Stimulated activated naive CD8-positive, alpha-beta T cell treated with anti-CD3 and anti-CD28 coated beads, Interleukin-15, amount 100 ng/mL, for 72 hours (primary cell): ENCODE measurements at regions not wholly inside any gene's neighbourhood (a gene's known extent, or its start where the extent isn't known, plus 50 kb on each side); places are given as distances from the start of the nearest gene placed in this dataset.

Experiments used
- ATAC-seq: fragments of 150-1000 bp; cut with Tn5 transposase; 2 replicates; pipeline ENCODE4 v1.10.0; 2021; ENCODE audit warnings: mild to moderate bottlenecking, moderate library complexity
- DNase-seq, 2 donors: peaks; one replicate each; pipeline ENCODE4 v3.0.0; 2021 to 2022
- H3K27ac Mint-ChIP-seq, 2 donors: one replicate each; pipeline ENCODE4 v1.8.0; 2022; ENCODE audit warnings: mild to moderate bottlenecking in 2 of 2, mixed read lengths in 2 of 2, moderate library complexity in 2 of 2
- H3K27me3 Mint-ChIP-seq: one replicate; pipeline ENCODE4 v1.8.0; 2022; ENCODE audit warnings: mixed read lengths
- H3K4me1 Mint-ChIP-seq: one replicate; pipeline ENCODE4 v1.8.0; 2022; ENCODE audit warnings: mild to moderate bottlenecking, mixed read lengths
- H3K4me3 Mint-ChIP-seq, 2 donors: one replicate each; pipeline ENCODE4 v1.8.0; 2022; ENCODE audit warnings: mild to moderate bottlenecking in 2 of 2, mixed read lengths in 2 of 2, moderate library complexity in 1 of 2
- H3K9me3 Mint-ChIP-seq, 2 donors: one replicate each; pipeline ENCODE4 v1.8.0; 2022; ENCODE audit warnings: mixed read lengths in 2 of 2

GRCh38 chr1:192756847-192757246, 52.0 kb upstream of the RGS2 start:
- ATAC-seq: no peak
- Mint-ChIP-seq H3K4me1 (no peaks in the 10 kb centered on the region), H3K27ac (no peak overlapping the region), H3K27me3 (no peaks in the 10 kb centered on the region), H3K9me3 (no peaks in the 10 kb centered on the region), H3K4me3 (no peak overlapping the region)
- no peak for DNase-seq

- Mint-ChIP-seq H3K27ac (no peak overlapping the region), H3K27me3 (peaks cover 8% of the 10 kb centered on the region), H3K4me1 (no peaks in the 10 kb centered on the region), H3K4me3 (no peak overlapping the region), H3K9me3 (no peaks in the 10 kb centered on the region)
- DNase-seq: no peak
- ATAC-seq: no peak
Measured at GRCh38 chr1:192758492-192758891, 50.3 kb upstream of the RGS2 start.
